EL (cell line): ENCODE measurements at regions not wholly inside any gene's neighbourhood (a gene's known extent, or its start where the extent isn't known, plus 50 kb on each side); places are given as distances from the start of the nearest gene placed in this dataset.

Experiments
- DNase-seq: peaks from one replicate; pipeline ENCODE4 v3.0.0-alpha.2; 2016

GRCh38 chr12:91328451-91328850 lies 145.8 kb upstream of the DCN start:
- no peak for DNase-seq

DNA sequence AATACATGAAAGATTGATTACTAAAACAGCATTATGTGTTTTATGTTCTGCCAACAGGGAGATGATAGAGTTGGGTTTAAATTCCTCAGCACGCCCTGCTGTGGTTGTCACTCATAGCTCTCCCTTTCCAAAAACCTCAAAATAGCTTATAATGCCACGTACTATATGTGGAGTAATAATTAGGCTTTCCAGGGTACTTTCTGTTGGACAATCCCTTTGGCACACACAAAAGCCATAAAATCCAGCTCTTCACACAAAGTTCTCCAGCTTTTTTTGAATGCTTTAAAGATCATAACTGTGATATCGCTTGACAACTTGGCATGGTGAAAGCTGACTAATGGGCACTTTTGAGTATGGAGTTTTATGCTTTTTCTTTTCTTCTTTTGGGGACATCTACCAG lies 145.3 kb upstream of the DCN start:
- peak; percentile 31 for DNase-seq

- DNase-seq = no peak
Observed at GRCh38 chr12:91327131-91327530, 144.5 kb upstream of the DCN start.

DNA sequence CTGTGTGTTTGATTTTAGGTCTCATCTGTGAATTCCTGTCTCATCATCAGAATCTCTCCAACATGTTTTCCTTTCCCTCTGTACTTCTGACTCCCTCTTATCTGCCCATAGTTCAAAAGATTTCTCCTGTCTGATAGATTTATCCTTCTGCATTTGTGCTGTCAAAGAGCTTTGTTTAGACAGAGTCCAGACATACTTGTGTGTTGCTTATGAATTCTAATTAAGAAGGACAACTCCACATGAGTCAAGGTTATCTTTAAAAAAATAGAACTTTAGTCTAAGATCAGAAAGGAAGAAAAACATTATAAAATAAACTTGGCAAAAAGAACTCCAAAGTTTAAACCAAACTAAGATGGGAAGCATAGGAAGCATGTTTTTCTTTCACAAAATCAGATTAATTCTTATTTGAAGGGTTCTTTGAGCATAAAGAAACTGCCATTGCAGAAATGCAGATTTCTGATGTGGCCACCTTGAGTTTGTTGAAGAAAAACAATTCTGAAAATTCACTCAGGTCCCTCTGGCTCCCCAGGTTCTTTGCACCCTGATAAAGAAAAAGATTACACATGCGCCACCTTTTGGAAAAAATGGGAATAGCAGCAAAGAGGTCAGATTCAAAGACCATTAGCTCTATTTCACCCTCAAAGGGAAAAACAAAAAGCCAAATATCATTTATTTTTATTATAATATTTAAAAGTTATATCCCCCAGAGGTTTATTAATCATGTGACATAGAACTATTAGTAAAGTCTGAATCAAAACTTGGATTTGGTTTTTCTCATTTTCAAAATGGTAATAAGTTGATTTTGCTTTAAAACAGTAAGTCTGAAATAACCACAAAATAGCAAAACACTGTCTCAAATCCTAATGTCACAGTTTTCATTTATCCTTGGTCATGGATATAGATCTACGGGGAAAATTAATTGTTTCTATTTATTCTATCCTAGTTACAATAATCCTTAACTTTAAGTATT lies 143.7 kb upstream of the DCN start:
- DNase-seq = peak; percentile 69

DNA sequence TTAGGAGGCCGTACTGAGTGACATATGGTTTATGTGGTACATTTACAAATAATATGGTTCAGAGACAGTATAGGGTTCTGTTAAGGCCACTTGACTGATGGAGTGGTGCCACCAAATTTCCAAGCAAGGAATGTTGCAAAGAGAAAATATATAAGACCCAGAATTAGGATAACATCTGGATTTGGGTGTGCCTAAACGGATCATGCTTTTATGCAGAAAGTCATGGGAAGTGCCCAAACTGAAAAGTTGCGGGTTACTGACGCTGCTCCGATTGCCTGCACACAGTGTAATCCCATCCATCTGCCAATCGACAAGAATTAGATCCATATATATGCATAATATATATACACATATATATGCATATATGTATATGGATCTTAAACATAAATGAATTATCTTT lies 138.4 kb upstream of the DCN start:
- DNase-seq = no peak

DNA sequence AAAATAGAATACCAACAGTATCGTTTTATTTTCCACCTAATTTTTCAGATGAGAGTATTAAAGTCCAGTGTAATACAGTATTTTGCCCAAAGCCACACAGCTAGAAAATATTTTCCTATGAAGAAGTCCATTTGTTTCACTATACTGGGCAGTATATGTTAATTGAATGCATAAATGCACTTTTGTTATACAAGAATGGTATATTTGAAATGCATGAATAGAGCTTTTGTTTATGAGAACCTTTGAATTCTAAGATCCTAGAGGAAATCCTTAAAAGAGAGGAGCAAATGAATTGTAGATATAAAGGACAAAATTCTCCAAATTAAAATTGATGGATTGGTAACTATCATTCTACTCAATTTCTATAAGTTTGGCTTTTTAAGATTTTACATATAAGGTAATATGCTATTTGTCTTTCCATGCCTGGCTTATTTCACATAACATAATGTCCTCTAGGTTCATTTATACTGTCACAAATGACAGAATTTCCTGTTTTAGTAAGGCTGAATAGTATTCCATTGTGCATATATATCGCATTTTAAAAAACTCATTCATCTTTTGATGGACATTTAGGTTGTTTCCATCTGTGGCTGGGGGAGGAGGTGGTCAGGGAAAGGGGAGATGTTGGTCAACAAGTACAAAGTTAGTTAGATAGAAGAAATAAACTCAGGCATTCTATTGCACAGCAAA lies 136.6 kb upstream of the DCN start:
- no peak for DNase-seq

- DNase-seq = no peak
Observed at GRCh38 chr12:91317306-91317705, 134.7 kb upstream of the DCN start.

GRCh38 chr12:91316907-91317269 lies 134.3 kb upstream of the DCN start:
- peak; percentile 48 for DNase-seq

DNA sequence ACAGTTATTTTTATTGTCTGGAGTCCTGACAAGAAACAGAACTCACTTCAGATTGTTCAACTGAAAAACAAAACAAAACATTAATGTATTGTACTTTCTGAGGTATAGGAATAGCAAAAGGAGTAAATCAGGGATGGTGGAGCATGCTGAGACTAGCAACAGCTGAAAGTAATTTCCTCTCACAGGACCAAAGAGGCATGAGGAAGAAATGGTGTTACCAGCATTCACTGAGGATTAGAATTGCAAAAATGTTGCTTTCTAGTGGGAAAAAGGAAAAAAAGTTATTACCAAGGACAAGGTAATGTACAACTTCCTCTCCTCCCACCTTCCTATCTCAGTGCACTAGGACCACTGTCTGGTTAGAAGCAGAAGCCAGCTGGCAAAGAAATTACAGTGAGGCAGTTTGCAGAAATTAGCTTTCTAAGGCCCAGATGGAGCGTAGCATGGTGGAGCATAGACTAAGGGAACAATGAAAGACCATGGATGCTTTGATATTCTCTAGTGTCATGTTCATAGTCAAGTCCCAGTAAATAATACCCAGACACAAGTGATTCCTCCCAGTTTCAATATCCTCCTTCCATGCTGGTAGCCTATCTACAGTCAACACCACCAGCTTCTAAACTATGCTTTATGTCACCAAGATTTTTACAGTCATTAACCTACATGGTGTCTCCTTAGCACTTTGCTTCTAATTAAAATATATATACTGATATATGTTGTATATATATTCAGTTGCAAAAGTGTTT lies 133.7 kb upstream of the DCN start:
- DNase-seq = no peak

GRCh38 chr12:91311081-91311480 lies 128.5 kb upstream of the DCN start:
- DNase-seq = no peak

DNA sequence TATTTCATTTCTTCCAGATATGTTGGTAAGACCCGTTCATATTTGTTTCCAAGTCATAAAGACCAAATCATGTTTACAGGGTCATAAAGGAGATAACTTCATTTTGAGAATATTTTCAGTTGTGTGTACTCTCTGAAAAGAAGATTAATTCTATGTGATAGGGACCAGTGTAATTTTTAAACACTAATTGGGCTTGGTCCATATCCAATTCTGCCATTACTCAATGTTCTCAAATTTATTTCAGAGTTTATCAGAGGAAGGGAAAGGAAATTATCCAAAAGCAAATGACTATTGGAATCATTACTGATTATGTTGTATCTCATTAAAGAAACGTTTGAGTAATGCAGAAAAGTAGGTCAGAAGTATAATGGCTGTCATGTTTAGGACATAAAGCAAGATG lies 126.8 kb upstream of the DCN start:
- DNase-seq = no peak

- no peak for DNase-seq
Observed at GRCh38 chr12:91307957-91308670, 125.5 kb upstream of the DCN start.

DNA sequence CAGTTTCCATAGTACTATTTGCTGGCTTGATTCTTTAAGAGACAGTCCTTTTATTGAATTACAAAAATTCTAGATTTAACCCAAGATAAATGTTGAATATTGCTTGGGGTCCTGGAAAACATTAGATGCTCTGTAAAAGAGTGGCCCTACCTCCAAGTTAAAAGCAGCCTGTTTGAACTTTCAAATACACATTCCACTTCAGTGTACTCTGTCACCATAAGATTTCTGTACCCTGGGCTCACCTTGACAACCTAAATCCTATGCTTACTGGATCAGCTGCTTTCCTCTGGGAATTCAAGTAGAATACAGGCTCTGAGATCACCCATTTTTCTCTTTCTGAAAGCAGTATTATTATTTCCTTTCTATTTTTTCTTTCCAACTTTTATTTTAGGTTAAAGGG lies 107.7 kb upstream of the DCN start:
- DNase-seq = no peak

GRCh38 chr12:91289906-91290305 lies 107.3 kb upstream of the DCN start:
- DNase-seq = no peak

- no peak for DNase-seq
Observed at GRCh38 chr12:91289072-91289471, 106.5 kb upstream of the DCN start.

- DNase-seq = peak; percentile 5
Observed at GRCh38 chr12:91287753-91288152, 105.1 kb upstream of the DCN start.

GRCh38 chr12:91278126-91278525 lies 95.5 kb upstream of the DCN start:
- no peak for DNase-seq

GRCh38 chr12:91276509-91276908 lies 93.9 kb upstream of the DCN start:
- DNase-seq = peak; percentile 2

DNA sequence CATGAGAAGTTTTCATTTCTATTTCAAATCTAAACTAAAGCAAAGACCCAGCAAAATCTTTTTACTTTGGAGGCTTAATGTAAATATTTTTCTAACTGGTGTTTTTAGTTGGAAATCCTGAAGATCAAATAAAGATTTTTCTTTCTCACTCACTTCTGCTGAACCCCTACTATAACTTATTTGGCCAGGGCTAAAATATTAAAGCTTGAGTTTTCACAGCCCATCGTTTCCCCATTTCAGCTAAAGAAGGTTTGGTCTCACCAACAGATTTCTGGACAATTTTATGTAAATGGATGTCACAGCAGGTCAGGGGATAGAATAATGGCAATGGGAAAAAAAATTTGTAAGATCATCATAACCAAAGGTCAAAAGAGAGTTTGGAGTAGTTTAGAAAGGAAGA lies 92.7 kb upstream of the DCN start:
- no peak for DNase-seq

DNA sequence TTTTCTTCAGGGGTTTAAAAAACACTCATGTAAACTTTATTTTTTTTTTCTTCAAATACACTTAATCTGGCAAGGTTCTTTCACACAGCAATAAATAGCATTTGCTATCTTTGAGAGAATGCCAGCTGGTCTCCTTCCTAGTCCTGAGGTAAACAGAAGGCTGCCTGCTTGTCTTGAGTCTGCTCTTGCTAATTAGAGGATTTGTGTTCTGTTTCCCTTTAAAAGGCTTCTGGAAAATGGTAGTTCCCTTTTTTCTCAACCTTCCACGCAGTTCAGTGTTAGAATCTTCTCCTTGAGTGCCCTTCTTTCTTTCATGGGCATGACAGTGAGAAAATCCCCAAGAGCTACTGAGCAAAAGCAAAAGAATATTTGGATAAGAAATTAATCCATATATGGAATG lies 92.3 kb upstream of the DCN start:
- no peak for DNase-seq

DNA sequence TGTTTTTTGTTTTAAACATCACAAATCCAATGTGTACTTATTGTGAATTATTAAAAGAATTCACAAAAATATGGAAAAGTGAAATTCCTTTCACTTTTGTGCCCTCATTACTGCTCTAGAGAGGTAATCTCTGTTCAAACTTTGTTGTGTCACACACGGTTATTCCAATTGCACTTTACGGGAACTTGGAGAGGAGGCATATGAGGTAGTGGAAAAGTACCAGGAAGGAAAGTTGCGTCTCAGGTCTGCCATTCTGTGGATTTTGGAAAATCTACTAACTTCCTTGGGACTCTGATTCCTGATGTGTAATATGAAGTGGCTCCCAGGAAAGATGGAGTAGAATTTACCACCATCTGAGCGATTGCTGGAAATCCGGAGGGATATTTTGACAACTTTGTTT lies 90.9 kb upstream of the DCN start:
- no peak for DNase-seq

GRCh38 chr12:91272461-91273063 lies 89.9 kb upstream of the DCN start:
- DNase-seq = no peak

GRCh38 chr12:91271185-91271584 lies 88.6 kb upstream of the DCN start:
- no peak for DNase-seq
